Stimulated activated CD4-positive, alpha-beta T cell treated with anti-CD3 and anti-CD28 coated beads, Interleukin-15, amount 100 ng/mL, for 48 hours (primary cell): ENCODE measurements at regions not wholly inside any gene's neighbourhood (a gene's known extent, or its start where the extent isn't known, plus 50 kb on each side); places are given as distances from the start of the nearest gene placed in this dataset.
"Not testable (repeated sequence)": the region's sequence is repeated elsewhere in the genome, so short reads cannot be mapped to it uniquely, and the experiment has no call there.

Source experiments
- DNase-seq, 2 donors: peaks; one replicate each; pipeline ENCODE4 v3.0.0-alpha.2; 2020; ENCODE audit warnings: low read depth in 2 of 2

- no peak for DNase-seq
Observed at GRCh38 chr14:81584495-81584894, 50.8 kb upstream of the SEL1L start.

GRCh38 chr14:81589381-81590065, 55.9 kb upstream of the SEL1L start:
- no peak for DNase-seq

GRCh38 chr14:81591266-81591665, 57.6 kb upstream of the SEL1L start:
- DNase-seq: no peak

- no peak for DNase-seq
Observed at GRCh38 chr14:81594012-81594411, 60.4 kb upstream of the SEL1L start.

GRCh38 chr14:81605660-81606059, 72.0 kb upstream of the SEL1L start:
- DNase-seq: no peak

- no peak for DNase-seq
Observed at GRCh38 chr14:81613341-81614045, 79.8 kb upstream of the SEL1L start.

- DNase-seq: not testable (repeated sequence)
Observed at GRCh38 chr14:81614302-81614701, 80.6 kb upstream of the SEL1L start.

- no peak for DNase-seq
Observed at GRCh38 chr14:81618695-81619094, 85.0 kb upstream of the SEL1L start.

GRCh38 chr14:81619816-81620215, 86.2 kb upstream of the SEL1L start:
- DNase-seq: no peak

- DNase-seq: not testable (repeated sequence)
Observed at GRCh38 chr14:81623771-81624396, 90.2 kb upstream of the SEL1L start.

GRCh38 chr14:81625343-81625742, 91.7 kb upstream of the SEL1L start:
- no peak for DNase-seq

- no peak for DNase-seq
Observed at GRCh38 chr14:81632157-81632556, 98.5 kb upstream of the SEL1L start.

GRCh38 chr14:81633496-81633895, 99.8 kb upstream of the SEL1L start:
- DNase-seq: no peak

- no peak for DNase-seq
Observed at GRCh38 chr14:81637639-81638038, 104.0 kb upstream of the SEL1L start.

GRCh38 chr14:81638656-81639280, 105.1 kb upstream of the SEL1L start:
- DNase-seq: no peak

- DNase-seq: no peak
Observed at GRCh38 chr14:81653626-81654025, 120.0 kb upstream of the SEL1L start.

- no peak for DNase-seq
Observed at GRCh38 chr14:81655423-81656314, 122.0 kb upstream of the SEL1L start.

- no peak for DNase-seq
Observed at GRCh38 chr14:81656811-81657210, 123.2 kb upstream of the SEL1L start.

- no peak for DNase-seq
Observed at GRCh38 chr14:81662066-81662465, 128.4 kb upstream of the SEL1L start.

- no peak for DNase-seq
Observed at GRCh38 chr14:81662570-81663197, 129.0 kb upstream of the SEL1L start.

GRCh38 chr14:81668626-81669274, 135.1 kb upstream of the SEL1L start:
- DNase-seq: no peak
